SKM-1 (cell line): ENCODE measurements at regions not wholly inside any gene's neighbourhood (a gene's known extent, or its start where the extent isn't known, plus 50 kb on each side); places are given as distances from the start of the nearest gene placed in this dataset.
"Not testable (repeated sequence)": the region's sequence is repeated elsewhere in the genome, so short reads cannot be mapped to it uniquely, and the experiment has no call there.

Experiments
- DNase-seq: peaks from one replicate; lab custom pipeline; 2025; ENCODE audit not compliant: unreplicated experiment; lab: John Stamatoyannopoulos, UW

DNA sequence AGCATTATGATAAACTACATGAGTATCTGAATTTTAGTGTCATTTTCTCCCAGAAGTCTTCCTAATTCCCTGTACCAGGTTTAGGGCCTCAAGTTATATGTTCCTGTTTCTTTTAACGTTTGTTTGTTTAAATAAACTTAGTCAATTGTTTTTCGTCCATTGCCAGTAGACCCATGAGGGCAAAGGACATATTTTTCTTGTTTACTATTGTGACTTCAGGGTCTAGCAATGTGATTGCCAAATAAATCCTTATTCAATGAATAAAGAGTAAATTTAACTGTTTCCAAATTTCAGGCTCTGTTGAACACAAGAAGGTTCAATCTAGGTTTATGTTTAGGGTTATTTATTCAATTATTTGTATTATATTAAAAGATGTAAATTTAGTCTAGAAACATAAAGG, 391.6 kb upstream of the MGAT4C start:
- DNase-seq, result no peak

DNA sequence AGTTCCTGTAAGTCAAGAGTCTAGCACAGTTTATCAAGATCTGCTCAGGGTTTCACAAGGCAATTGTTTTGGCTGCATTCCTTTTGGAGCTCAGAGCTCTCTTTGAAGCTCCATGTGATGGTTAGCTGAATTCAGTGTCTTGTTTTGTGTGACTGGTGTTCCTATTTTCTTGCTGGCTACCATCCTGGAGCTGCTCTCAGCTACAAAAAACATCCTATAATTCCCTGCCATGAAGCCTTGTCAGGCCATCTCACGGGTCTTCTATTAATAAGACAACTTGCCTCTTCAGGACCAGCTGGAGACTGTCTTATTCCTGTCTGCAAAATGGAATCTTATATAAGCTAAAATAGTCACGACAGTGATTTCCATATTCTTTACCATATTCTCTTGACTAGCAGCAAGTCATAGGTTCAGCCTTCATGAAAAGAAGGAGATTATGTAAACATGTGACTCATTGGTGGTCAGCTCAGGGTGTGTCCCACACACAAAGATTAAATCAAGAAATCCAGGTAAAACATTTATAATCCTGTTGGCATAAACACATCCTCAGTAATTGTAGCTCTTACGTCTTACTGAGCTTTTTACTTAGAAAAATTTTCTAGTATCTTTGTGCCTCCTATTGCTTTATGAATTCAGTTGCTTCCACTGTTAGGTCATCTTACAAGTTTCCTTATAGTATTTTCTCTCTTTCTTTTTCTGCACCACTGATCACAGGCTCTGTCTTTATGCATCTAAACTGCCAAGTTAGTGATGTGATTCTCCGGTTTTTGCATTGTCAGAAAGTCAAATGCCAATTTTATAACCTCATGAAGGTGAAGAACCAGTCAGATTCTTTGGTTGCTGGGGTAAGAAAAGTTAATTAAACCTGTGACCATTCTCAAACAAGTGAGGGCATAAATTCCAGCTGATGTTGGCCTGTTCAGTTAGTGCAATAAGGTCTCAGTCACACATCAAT, 378.5 kb upstream of the MGAT4C start:
- DNase-seq, result no peak

DNA sequence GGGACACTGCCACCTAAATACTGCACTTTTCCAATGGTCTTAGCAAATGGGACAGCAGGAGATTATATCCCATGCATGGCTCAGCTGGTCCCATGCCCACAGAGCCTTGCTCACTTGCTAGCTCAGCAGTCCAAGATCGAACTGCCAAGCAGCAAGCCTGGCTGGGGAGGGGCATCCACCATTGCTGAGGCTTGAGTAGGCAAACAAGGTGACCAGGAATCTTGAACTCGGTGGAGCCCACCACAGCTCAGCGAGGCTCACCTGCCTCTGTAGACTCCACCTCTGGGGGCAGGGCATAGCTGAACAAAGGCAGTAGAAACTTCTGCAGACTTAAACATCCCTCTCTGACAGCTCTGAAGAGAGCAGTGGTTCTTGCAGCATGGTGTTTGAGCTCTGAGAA, 370.8 kb upstream of the MGAT4C start:
- DNase-seq, result no peak

DNA sequence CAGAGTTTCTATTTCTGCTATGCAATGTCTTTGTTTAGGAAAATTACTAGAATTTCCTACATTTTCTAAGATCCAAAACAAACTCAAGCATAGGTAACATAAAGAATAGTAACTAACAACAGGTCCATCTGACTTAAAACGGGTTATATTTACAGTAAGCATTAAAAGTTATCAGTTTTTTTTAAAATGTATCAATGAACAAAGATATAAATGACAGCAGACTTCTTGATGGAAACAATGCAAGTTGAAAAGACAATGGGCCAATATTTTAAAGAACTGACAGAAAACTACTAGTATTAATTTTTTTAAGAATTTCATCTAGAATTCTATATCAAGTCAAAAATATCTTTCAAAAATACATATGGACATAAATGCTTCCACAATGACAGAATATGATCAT, 367.1 kb upstream of the MGAT4C start:
- no peak for DNase-seq

DNA sequence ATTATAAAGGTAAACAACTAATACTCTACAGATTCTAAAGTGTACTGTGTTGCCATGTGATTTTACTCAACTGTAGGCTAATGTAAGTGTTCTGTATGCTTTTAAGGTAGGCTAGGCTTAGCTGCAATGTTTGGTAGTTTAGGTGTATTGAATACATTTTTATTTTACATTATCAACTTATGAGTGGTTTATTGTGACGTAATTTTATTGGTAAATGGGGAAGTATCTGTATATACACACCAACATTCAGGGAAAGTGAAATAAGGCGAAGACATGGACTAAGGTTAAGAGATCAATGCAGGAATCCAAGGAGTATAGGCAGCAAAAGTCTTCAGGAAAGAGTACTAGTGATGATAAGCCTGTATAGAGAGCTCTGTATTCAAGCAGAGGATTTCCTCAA, 365.8 kb upstream of the MGAT4C start:
- no peak for DNase-seq

DNA sequence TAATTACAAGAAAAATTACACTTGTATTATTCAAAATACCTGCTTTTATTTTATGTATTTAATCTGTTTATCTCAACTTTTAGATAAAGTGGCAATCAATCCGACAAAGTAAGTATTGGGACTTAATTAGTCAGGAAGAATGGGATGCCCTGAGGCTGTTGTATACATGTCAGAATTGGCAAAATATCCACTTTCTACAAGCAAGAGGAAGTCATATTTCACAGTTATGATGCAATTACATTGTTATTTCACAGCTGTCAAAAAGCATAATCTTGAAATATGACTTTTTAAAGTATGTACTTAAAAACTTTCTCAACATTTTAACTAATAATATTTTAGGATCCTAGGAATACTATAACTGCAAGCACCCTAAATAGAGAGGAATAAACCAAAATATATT, 357.1 kb upstream of the MGAT4C start:
- DNase-seq, result no peak

DNA sequence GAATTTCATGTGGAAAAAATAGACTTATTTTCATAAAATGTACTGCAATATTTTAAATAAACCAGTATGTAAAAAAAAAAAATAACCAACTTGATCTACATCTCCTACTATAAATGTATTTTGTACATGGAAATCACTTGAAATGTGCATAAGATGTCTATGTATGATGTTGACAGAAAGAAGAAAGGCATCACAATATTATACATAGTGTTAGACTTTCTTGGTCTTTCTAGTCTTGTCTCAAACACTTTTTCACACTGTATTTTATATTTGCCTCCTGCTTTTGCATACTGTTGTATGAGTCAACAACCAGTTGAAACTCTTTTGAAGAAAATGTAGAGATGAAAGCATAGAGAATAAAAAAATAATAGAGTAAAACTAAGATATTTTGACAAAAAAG, 352.4 kb upstream of the MGAT4C start:
- no peak for DNase-seq

DNA sequence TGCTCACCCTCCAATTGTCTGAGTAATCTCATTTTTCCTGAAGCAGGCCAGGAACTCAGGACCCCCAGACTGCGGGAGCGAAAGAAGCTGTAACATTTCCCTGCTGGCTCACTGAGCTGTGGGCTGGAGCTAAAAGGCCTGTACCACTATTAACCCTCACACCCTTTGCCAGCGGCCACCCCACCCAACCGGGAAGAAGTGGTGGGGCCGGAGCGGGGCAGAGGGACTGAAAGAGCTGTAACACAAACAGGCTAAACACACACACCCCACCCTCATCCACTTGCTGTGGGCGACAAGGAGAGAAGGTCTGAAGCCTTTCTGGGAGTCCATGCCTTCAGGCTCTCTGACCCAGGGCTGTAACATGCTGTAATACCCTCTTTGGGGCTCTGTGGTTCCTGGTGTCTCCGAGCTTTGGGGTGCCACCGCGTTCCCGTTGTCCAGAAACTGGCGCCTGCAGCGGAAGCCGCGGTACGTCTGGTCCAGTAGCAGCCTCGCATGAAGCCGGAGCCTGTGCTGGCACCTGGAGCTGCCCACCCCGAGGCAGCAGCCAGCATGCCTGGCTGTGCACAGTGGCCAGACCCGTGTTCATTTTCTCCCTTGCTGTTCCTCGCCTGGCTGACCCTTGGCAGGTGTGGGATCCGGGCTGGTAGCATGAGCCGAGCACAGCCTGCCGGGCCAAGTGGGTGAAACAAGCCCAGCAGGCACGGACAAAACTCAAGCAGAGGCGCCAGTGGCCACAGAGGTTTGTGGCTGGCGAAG, 345.5 kb upstream of the MGAT4C start:
- no peak for DNase-seq

DNA sequence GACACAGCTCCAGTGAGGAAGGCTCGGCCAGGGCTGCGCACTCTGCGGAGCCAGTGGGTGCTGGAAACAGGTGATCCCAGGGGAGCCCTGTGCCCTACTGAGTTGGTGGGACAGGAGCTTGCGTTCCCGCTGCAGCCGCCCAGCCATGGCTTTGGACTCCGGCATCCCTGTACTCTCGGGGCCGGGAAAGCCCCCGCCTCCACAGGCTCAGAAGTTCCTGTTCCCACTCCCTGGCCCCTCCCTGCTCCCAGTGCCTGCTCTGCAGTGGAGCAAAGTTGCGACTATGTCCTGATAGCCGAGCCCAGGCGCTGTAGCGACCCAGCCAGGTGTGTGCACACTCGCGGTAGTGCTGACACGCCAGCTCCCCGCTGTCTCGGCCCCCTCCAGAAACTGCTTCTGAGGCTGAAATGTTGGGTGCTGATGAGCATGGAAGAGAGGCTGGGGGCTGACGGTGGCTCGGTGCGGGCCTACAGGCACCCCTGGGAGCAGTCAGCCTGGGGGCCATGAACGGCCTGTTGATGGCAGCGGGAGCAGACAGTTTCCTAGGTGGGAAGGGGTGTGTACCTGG, 344.6 kb upstream of the MGAT4C start:
- DNase-seq, result no peak

DNA sequence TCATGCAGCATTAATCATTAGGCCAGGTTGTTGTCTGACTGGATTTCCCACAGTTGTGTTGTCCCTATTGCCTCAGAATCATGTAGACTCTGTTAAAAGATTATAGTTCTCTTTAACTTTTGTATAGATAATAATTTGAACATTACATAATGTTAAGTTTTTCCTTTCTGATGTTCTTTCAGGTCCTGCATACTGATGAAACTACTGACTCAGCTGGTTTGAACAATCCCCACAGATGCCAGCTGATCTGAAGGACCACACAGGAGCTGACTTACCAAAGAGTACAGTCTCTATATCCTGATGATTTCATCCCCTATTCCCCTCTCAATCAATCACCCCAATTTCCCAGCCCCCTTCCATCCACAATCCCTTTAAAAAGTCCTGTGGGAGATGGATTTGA, 341.2 kb upstream of the MGAT4C start:
- no peak for DNase-seq

DNA sequence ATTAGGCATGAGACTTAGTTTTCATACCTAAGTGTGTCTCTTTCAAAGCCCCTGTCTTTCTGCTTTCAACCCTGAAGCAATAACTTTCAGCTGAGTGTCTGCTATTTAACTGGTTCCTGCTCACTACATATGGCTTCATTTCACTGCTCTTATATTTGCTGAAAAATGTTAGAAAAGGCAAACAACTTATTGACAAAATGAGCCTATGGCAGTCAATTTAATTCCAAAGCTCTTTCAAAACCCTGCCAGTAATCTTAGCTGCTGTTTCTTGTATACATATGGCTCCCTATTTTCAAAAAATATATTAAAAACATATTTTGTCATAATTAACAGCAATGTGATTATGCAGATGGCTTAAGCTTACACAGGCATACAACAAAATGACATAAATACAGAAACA, 334.1 kb upstream of the MGAT4C start:
- no peak for DNase-seq

DNA sequence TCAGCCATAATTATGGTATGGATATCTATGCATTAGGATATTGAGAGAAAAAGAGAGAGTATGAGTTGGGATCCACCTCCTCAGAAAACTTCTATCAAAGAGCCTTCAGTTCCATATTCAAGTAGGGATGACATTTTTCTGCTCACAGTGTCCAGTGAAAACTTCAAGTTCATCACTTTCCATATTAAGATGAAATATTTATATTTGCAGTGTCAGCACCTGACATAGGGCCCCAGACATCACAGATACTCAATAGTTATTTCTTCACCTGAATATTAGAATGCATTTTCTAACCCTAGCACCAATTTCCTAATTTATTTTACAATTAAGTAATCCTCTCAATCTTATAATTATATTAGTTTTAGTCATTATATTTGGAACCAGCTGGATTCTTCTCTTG, 318.0 kb upstream of the MGAT4C start:
- no peak for DNase-seq

DNA sequence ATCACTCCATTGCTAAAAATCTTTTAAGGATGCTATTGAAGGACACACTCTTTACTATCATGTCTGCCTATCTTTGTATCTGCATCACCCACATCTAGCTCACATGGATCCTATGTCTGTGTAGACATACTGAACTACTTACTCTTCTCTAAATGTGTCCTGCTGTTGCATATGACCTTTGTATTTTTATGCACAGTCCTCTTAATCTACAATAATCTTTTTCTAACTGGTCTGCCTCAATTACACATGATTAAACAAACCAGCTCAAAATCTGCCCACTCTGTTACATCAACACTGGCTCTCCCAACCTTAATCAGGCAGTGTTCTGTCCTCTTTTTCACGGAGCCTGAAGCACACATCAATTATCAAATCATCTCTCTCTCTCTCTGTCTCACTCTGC, 316.3 kb upstream of the MGAT4C start:
- DNase-seq, result no peak

DNA sequence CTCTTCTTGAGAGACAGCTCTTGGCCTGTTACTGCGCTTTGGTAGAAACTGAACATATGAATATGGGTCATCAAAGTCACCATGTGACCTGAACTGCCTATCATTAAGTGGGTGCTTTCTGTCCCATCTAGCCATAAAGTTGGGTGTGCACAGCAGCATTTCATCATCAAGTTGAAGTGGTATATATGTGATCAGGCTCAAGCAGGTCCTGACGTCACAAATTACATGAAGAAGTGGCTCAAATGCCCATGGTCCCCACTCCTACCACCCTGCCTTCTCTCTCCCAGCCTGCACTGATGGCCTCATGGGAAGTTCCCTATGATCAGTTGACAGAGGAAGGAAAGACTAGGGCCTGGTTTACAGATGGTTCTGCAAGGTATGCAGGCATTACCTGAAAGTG, 308.8 kb upstream of the MGAT4C start:
- DNase-seq, result no peak

DNA sequence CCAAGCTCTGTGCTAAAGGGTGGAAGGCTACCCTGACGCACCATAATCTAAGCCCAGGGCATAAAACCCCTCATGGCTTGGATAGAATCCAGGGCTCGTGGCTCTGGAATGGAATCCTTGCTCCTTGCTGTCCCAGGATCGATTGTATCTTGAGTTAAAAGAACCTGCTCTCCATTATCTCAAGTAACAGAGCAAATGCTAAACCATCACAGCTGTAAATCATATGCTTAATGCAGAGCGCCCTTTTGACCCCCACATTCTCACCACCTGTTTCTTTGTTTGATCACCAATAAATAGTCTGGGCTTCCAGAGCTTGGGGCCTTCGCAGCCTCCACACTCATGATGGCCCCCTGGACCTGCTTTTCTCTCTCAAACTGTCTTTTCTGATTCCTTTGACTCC, 299.3 kb upstream of the MGAT4C start:
- not testable (repeated sequence) for DNase-seq

DNA sequence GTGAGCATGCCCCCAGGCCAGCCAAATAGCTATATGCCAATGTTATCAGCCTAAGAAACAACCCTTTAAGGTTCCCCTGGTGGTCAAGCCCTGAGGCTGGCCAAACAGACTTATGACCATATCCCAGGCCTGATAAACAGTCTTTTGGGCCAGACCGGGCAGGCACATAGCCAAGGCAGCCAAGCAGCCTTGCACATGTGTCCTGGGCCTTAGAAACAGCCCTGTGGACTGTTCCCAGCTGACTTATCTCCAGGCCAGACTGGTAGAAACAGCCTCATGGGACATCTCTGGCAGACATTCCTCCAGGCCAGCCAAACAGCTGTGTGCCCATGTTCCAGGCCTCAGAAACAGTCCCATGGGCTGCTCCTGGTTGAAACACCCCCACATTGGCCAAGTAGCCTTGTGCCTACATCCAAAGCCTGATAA, 295.0 kb upstream of the MGAT4C start:
- DNase-seq, result no peak

DNA sequence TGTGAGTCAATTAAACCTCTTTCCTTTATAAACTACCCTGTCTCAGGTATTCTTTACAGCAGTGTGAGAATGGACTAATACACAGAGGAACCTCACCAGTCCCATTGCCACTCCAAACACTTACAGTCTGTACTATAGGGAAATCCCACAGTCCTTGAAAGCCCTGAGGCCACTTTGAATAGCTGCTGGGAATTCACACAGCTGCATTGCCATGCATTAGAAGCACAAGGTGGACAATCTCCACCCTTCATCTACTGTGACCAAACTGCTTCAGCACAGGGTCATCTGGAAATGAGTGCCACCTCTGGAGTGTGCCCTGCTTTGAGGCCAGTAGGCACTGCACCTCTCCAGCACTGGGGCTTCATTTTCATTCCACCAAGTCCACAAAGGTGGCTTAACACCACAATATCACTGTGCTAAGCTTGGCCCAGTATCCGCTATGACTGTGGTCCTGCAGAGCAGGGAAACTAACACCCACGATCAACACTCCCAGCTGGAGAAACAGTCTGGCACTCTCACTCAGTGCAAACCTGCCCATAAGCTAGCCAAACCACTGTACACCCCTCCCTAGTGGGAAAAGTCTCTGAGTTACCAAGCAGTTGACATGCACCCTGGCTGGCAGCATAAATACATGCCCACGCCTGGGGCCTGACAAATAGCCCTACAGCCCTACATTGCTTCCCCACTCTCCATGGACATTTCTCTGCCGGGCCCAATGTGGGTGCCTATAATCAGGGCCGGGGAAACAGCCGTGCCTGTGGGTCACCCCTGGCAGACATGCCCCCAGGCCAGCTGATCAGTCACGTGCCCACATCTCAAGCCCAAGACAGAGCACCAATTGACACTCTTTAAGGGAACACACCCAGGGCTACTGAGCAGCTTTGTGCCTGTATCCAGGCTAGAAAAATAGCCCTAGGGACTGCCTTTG, 294.3 kb upstream of the MGAT4C start:
- DNase-seq, result no peak

DNA sequence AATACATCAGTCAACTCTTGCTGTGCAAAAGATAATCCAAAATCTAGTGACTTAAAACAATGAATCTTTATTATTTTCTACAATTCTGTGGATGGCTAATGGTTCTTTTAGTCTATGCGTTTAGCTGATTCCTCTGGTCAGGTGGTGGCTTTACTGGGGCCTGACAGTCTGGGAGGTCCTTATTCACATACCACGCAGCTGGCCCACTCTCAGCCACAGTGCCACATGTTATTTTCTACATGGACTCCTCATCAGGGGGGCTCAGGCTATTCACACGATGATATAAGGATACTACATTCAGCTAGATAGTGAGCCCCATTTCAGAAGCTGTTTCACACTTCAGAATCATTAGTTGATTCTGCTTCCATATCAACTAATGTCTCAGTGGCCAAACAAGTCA, 287.5 kb upstream of the MGAT4C start:
- no peak for DNase-seq

DNA sequence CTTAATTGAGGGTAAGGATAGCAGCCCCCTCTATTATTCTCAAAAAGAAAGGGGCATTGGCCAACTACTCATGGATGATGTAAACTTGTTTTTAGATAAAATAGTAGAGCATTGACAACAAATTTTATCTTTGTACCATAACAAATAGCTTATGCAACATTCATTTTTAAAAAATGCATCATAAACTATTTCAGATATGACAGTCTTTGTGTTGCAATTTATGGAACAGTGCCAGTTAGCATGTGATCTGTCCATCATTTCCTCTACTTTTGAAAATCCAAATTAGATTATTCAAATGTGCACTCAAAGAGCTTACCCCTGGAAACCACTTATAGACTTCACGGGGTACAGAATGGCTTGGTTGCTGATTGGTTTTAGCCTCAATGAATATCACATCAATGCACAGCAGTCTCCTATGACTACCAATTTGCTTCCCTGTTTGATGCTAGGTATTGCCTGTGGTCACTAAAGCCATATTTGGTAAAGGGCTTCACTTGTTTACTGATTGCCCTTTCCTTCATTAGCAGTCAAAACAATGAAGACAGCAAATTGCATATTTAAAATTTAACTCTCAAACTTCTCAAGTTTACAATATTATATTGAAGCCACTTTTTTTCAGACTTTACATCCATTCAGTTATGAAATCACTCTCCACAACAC, 274.9 kb upstream of the MGAT4C start:
- no peak for DNase-seq

DNA sequence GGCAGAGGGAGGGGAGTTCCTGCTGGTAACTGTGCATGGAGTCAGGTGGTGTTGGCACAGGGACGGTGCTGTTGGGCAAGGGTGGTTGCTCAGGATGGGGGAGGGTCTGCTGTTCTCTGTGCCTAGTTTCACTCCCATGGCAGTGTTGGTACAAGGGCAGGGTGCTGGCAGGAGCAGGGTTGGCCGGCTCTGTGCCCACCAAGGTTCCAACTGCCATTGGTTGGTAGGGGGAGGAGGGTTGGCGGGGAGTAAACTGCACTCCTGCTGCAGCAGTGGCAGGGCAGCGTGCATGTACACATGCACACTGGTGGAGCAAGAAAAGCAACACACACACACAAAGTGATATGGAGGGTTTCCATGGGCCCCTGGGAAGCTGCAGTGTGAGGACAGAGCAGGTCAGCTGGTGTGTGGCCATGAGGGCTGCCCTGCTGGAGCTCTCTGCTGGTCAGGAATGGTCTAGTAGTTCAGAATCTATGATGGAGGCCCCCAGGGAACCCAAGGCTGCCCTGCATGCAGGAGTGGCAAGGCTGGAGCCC, 269.9 kb upstream of the MGAT4C start:
- no peak for DNase-seq
